NOMO-1 (cell line): ENCODE measurements at regions not wholly inside any gene's neighbourhood (a gene's known extent, or its start where the extent isn't known, plus 50 kb on each side); places are given as distances from the start of the nearest gene placed in this dataset.

Experiments used
- DNase-seq, 2 experiments: peaks; one replicate each; lab custom pipeline; 2025; ENCODE audit not compliant: unreplicated experiment in 2 of 2; lab: John Stamatoyannopoulos, UW

DNA sequence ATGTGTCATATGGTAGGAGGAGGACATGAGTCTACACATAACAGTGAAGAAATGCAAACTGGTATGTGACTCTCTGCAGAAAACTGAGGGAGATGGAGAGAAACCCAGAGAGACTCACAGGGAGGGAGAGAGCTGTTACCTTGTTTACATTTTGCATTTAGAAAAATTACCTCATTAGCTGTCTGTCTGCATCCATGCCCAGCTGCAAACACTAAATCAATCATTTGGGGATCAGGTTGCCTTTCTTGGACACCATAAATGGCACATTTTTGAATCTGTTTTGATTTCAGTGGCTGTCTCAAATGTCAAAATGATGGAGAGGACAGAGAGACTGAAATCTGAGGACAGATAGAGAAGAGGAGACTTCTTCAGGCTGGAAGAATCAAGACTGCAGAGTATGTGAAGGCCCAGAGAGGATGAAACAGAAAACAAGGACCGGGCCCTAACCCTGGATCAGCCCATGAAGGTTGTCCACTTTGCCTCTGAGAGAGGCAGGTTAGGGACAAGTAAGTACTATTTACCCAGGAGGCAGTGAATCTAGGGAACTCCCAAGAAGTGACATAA lies 92.2 kb downstream of the UNC5CL start:
- DNase-seq = no peak

DNA sequence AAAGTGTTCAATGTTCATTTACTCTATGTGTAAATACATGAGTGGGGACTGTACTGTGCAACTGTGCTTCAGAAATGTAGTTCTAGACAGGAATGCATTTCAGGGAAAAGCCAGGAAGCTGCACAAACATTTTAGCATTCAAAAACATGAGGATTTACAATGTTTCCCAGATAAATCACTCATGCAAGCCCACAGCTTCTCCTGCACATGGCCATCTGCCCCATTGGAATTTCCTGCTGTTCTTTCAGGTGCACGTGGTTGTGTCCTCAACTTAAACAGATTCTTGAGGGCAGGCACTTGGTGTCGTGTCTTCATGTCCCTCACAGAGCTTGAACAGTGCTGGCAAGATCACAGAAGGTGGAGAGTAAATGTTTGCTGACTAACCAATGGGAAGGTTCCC lies 101.5 kb downstream of the UNC5CL start:
- no peak for DNase-seq

DNA sequence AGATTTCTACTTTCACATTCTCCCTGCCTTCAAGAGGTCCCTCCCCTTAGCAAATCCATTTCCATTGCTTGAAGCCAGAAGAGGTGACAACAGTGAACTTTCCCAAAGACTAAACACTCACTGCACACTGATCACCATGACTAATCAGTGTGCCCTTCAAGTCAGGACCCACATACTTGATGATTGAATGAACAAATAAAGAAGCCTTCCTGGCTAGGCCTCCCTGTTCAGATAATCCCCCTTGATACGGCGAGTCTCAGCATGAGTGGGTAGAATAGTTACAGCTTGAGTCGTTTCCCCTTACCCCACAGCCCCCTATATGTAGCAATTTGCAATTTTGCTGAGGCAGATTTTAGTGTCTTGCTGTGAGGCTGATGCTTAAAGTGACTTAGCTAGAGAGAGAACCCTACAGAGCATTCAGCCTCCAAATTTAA lies 102.2 kb downstream of the UNC5CL start:
- no peak for DNase-seq

DNA sequence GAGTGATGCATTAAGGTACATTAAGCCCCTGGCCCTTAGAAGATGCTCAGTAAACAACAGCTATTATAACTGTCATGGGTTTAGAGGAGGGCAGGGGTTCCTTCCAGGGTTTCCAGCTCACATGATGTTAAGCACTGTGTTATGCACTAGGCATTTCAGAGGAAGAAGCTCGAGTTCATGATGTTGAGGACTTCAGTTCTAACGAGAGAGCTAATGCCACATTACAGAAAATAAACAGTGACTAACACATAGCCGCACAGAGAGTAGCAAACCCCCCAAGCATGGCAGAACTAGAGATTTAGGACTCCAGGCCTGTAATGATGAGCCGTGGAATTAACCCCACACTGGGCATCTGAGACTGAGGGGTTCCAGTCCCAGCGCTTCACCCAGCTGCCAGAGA lies 105.2 kb downstream of the UNC5CL start:
- DNase-seq = no peak

DNA sequence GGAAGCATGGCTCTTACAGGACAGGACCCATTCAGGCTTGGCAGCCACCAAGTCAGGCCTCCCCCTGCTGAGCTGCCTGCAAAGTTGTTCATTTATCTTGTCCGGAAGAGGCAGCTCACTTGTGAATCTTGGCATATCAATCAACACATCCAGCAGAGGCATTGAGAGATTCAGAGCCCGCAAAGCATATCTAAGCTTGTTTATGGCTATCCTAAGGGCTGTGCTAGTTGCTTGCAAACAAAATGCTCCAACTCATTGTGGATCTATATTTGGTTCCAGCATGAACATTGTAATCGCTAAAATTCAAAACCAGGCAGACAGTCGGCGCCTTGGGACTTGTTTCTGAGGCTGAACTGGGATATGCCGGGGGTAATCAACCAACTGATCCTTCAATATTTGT lies 106.1 kb downstream of the UNC5CL start:
- no peak for DNase-seq

DNA sequence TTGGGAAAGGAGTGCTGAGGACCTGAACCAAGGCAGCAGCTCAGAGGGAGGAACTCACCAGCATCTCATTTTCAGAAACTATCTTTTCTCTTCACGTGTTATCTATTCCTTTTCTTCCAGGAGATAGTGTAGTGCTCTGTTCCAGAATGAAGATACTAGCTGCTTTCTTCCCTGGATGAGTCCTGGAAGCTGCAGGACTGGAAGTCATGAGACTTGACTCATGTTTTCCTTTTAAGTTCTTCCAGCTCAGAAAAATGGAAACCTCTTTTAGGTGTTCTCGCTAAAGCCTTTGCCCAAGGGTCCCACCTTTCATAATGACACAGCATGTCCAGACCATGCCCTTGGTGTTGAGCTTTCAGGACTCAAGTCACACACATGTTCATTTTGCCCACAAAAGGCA lies 106.7 kb downstream of the UNC5CL start:
- DNase-seq = no peak

DNA sequence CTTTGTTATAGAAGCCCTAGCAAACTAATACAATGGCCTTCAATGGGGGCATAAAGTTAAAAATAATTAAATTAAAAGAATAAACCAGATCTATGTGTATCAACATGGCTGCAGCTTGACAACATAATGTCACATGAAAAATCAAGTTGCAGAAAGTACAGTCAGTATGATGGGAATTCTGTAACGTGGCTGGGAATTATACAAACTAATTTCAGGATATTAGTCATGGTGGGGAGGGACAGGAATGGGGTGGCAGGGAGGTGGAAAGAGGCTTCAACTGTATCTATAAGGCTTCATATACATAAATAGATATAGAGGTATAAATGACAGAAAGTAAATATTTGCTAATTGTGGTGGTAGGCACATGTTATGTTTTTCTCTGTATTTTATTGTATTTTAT lies 107.1 kb downstream of the UNC5CL start:
- no peak for DNase-seq

DNA sequence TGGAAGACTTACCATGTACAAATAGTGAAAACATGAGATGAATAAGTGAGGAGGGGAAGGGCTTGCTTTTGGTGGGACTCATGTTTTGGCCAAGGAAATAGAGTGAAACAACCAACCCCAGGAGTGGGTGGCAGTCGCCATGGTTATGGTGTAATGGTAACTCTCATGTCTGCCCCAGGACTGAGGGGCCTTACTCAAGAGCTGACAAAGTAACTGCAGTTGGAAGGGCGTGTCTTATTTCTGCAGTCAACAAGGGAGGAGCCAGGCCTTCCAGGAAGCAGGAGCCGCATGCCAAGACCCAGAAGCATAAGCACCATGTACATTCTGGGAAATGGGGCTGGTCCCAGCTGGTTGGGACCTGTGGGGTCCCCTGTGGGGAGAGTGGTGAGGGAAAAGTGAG lies 108.5 kb downstream of the UNC5CL start:
- DNase-seq = no peak

DNA sequence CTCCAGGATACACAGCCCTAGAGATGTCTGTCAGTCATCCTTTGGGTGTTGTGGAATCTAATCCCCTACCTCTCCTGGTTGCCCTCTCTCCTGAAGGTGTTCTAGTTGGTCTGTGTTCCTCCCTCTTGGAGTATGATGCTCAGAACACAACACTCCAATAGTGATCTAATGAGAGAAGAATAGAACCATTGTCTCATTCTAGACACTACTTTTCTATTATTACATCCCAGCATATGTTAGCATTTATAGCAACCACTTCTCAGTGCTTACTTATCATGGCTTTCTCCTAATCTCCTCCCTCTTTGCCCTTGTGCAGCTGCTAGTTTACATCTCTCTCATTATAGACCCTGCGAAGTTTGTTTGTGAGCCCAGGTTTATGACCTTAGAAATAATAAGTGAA lies 109.0 kb downstream of the UNC5CL start:
- DNase-seq = no peak

DNA sequence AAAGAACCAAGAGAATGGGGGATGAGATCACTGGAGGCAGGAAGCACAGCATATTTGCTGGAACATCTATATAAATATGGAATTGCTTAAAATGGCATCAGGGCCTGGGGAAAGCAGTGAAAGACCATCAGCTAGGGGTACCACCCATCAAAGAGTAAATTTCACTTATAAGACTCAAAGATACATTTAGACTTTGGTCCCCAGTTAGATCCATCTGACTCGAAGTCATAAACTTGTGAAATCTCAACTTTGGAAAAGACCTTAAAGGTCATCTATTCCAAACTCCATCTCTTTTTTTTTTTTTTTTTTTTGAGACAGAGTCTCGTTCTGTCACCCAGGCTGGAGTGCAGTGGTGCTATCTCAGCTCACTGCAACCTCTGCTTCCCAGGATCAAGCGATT lies 109.8 kb downstream of the UNC5CL start:
- no peak for DNase-seq

DNA sequence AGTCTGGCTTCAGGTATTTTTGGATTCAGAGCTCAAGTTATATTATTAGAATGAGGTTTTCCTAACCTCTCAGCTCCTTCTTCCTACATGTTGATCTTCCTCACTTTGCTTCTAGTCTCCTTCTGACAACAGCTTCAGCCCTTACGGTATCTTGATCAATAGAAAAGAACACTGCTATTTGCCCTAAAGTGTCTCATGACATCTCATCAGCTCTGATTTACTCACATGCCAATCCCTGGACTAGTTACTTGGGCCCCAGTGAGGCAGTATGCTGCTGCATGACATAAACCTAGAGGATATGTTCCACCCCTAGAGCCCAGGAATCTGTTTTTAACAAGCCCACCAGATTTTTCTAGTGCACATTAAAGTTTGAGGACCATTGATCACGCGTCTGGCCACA lies 110.3 kb downstream of the UNC5CL start:
- no peak for DNase-seq

DNA sequence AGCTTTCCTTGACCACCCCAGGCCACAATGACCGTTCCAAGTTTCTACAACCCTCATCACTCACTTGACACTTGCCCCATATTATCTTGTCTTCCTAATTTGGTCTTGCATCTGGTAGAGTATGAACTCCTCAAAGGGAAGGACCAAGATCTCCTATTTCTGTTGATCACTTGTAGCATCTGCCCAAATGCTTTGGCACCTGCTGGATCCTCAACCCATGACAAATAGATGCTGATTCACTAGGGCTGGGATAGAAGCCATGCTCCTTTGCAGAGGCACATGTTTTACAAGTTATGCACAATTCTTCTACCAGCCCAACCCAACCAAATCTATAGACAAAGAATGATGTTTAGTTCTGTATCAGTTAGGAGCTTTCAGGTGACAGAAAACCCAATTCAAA lies 110.7 kb downstream of the UNC5CL start:
- DNase-seq = no peak

DNA sequence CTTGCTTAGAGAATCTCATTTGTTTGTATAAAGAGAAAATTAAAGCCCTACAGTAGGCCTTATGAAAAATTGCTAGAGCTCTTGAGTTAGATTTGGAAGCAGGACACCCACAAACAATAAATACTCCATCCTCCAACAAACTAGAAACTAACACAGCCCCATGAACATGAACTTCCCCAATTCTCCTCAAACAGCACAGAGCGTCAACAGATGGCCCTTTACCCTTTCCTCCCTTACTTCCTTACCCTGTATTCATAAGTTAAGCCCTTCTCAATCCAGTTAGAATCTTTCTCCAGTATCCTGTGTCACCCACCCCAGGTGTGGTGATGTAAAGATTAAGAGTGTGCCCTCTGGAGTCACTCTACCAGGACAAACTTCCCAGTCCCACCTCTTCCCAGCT lies 113.7 kb downstream of the UNC5CL start:
- peak in 1 of 2 experiments; percentile 21 for DNase-seq

DNA sequence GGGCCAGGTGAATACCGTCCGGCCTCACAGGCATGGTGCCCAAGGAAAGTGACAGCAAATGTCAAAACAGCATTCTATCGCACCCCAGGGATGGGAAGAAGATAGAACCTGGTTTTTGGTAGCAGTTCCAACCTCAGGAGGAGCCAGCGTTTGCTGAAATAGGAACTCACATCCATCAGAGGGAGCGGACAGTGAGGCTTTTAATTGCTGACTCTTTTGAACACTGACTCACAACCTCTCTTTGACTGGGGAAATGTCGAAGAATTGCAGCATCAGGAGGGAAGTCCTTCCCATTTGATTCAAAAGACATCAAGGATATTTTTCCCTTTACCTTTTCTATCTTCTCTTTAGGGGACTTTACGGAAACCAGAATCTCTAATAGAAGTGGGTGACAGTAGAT lies 114.2 kb downstream of the UNC5CL start:
- DNase-seq = no peak

DNA sequence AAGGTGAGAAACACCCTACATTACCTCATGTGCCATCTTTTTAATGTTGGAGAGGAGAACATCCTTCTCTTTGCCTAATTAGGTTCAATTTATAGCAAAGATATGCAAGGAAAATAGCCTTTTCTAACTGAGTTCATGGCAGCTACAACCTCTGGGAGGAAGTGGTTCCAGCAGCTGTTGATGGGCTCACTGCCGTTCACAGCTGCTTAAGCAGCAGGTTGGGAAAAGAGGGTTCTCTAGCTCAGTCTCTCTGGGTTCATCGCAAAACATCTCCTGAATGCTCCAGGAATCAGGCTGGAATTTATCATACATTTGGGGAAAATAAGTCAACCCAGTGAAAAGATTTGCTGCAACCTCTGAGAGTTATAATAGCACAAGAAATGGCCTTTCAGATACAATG lies 115.1 kb downstream of the UNC5CL start:
- DNase-seq = no peak

DNA sequence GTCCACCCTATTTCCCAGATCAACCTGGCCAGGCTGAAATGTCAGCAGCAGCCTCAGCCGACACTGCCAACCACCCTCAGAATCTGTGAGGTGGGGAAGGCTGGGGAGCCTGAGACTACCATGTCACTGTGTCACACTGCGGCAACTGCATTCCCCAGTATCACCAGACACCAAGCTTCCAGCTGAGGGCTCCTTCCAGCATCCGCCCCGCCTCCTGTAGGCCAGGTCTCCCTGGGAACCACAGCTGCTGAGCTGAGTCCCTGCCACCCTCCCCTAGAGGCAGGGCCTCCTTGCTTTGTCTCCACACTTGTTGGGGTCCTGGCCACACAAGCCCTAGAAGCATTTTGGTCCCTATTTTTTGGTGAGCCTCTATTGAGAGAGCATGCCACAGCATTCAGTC lies 115.7 kb downstream of the UNC5CL start:
- DNase-seq = no peak

DNA sequence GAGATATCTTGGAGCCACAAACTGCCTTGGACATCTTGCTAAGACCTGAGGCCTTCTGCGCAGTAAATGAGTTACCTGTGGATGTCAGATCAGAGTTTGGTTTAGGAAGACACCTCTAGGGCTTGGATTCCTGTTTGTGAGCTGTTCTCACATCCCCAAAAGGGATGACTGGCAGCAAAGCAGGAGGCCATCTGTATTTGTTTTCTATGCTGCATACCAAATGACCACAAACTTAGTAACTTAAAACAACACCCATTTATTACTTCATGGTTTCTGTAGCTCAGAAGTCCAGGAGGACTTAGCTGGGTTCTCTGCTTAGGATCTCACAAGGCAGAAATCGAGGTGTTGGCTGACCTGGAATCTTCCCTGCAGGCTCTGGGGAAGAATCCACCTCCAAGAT lies 116.7 kb downstream of the UNC5CL start:
- DNase-seq = no peak

DNA sequence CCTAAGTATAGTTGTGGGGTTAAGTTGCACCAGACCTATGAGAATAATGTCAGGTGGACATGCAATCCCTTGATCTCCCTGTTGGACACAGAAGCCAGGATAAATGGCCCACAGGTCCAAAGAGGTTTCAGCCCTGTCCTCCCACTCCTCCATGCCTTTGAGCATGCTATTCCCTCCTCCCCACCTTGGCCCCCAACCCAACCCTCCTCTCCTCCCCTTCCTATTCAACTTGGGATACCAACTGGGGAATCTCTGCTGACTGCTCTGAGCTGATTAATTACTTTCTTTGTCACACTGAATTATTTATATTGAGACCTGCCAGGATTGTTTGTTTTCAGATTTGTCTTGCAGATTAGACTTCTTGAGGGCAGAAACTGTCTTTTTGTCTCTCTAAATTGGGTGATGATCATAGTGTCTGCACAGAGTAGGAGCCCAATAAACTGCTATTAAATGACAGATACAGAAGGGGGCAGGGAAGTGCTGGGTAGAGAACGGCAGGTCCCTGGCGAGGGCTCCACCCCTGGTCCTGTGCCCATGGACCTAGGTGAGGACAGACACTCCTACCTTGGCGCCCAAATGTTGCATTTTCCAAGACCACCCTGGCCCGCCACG lies 120.9 kb downstream of the UNC5CL start:
- no peak for DNase-seq

DNA sequence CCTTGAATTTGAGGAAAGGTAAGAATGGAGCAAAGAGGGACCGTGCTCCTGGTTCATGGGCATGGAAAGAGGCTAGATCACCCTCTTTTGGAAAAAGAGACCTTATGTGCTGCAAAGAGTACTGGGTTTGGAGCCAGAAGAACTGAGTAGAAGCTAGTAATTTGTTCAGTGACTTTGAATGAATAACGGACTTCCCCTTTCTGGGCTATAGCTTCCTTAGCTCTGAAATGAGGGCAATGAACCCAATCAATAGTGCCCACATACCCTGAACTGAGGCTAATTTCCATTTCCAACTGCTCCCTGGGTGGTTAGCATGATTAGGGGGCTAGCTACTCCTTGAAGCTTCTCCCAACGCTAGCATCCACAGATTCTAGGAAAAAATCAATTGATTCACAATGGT lies 121.4 kb downstream of the UNC5CL start:
- DNase-seq = no peak

DNA sequence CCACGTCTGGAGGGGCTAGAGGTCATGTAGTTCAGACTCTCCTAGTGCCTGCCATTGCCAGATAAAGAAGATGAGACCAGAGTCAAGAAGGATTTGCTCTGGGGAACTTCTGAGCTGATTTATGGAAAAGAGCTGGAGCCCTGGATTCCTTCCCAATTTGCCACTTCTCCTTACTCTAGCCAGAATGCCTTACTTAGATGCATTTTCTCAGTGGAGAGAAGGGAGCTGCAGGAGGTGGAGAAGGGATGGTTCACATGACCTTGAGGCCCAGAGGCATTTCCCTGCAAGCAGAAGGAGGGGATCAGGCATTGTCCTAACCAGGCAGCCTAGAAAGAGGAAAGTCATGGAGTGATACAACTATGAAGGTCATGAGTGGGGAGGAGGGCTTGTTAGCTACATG lies 122.2 kb downstream of the UNC5CL start:
- no peak for DNase-seq

DNA sequence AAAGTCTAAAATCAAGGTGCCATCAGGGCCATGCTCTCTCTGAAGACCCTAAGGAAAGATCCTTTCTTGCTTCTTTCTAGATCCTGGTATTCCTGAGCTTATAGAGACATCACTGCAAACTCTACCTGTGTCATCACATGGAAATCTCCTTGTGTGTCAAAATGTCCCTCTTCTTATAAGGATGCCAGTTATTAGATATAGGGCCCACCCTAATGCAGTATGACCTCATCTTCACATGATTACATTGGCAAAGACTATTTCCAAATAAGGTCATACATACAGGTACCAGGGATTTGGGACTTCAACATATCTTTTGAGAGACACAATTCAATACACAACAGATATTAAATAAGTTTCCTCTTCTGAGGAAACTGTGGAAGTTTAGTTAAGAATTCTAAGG lies 123.9 kb downstream of the UNC5CL start:
- no peak for DNase-seq

DNA sequence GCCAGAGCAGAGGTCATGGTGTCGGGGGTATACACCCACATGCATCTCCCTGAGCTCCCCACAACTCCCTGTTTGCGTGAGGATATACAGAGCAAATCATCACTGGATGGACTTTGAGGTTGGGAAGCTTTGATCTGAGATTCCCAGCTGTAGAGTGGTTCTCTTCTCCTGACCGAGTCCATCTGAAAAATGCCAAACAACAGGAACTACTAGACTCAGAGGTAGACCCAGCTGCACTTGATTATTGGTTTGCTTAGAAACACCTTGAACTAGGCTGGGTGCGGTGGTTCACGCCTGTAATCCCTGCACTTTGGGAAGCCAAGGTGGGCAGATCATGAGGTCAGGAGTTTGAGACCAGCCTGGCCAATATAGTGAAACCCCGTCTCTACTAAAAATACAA lies 125.0 kb downstream of the UNC5CL start:
- no peak for DNase-seq
